ENCODE measurements at regions not wholly inside any gene's neighbourhood (a gene's known extent, or its start where the extent isn't known, plus 50 kb on each side); places are given as distances from the start of the nearest gene placed in this dataset.

- no peak for DNase-seq
These were observed 59.8 kb upstream of the IRS2 start for GRCh38 chr13:109846185-109846584.

- no peak for DNase-seq
These were observed 58.0 kb upstream of the IRS2 start for GRCh38 chr13:109844396-109844795.

DNA sequence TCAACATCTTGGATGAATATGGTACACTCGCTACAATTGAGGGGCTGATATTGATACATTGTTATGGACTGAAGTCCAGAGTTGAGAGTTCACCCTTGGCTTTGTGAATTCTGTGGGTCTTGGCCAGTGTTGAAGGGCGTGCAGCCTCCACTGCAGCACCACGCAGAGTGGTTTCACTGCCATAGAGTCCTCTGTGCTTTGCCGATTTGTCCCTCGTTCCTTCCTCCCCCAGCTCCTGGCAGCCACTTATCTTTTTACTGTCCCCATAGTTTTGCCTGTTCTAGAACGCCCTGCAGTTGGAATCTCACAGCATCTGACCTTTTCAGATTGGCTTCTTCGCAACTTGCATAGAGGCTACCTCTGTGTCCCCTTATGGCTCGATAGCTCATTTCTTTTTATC is 57.3 kb upstream of the IRS2 start:
- DNase-seq = no peak

DNA sequence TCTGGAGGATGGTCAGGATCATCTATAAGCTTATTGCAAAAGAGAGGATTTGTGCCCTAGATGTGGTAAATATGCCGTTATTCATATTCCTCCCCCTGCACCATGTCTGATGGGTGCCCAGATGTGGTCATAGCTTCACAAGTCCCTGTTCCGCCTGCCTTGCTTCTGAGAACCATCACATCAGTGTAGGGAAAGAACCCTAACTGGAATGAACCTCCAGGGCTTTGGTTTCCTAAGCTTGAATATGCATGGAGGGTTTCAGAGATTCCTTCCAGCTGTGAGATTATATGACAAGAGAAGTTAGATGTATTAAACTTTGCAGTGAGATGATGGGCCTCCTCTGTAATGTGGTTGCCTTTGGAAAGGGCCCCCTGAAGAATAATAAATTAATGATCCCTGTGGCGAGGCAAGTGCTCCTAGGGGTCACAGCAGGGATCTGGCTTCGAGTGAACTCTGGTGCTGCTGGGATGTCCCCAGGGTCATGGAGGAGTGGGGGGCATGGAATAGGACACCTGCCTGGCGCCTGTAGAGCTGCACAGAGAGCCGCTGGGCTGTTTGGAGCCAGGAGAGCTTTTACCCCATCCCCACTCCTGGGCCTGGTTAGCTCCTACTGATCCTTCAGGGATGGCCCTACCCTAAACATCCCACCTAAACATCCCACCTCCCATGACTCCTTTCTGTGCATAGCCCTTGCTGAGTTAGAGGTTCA is 56.0 kb upstream of the IRS2 start:
- no peak for DNase-seq

- no peak for DNase-seq
These were observed 54.5 kb upstream of the IRS2 start for GRCh38 chr13:109840893-109841287.

DNA sequence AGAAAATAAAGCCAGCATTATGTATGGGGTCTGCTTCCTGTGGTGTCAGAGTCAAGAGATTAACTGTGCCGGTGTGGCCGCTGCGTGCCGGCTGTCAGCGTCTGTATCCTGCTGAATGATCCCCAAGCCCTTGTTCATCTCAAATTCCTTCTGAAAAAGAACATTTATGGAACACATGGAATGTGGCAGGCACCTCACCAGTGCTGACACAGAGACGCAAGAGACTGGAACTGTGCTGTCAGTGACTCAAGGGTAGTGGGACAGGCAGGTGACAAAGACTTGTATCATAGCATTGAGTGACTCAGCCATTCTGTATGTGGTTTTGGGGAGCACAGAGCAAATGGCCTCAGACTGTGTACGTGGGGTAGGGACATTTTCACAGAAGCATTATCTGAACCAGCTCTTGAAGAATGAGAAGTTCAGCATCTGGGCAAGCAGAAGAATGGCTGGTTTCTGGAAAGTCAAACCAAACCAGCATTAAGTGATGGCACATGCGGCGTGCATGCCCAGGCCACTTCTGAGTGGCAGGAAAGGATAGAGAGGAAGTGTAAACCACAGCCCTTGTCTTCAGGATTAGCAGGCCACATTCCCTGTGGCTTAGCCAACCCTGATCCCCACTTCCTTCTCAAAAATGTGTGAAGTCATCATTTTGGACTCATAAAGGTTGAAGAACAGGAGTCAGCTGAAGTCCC is 54.0 kb upstream of the IRS2 start:
- no peak for DNase-seq

DNA sequence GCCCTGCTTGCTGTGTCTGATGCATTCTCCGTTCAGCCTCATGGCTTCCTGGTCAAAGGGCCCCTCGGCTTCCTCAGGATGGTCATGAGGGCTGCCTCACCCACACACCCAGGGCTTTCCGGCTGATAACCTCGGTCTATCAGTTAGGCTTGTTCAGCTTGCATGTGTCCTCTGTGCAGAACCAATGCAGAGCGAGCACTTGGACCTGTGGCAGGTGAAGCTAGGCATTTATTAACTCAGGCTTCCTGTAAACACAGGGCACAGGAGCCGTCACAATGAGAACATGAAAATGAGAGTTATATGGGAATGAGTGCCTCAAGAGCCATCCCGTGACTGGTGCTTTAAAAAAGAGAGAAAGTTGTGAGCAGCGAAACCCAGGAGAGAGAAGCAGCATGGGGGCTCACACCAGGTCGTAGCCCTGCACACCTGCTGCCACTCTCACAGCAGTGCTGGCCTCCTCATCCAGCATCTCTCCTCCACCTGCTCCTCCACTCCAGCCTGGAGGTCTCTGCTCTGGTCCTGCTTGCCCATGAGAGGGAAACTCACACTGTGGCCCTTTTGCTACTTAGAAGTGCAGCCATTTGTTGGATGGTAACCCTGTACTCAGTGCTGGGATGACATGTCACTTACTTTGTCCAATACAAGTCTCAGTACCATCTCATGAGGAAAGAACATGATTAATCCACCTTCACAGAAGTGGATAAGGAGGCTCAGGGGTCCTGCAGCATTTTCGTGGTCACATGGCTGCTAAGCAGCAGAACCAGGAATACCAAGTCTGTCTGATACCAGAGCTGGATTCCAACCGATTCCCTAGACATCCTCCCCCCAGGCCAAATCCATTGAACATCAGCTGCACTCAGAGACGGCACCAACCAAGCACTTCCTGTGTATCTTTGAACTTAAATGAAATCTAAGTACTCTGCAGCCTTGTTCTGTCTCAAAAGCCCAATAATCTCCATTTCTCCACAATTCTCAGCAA is 50.5 kb upstream of the IRS2 start:
- no peak for DNase-seq

Data from left hindlimb (tissue), 1 donor.